Body of pancreas (tissue), 4 donors: ENCODE measurements at regions not wholly inside any gene's neighbourhood (a gene's known extent, or its start where the extent isn't known, plus 50 kb on each side); places are given as distances from the start of the nearest gene placed in this dataset.
"Not testable (repeated sequence)": the region's sequence is repeated elsewhere in the genome, so short reads cannot be mapped to it uniquely, and the experiment has no call there.

Source experiments
- CTCF ChIP-seq, 7 experiments: fragments of 450-650 bp in 4 of 7; fragments of 200-600 bp in 3 of 7; sonication (generic) in 3 of 7; IDR thresholded peaks; one replicate each; pipeline ENCODE4 v1.5.1; 2016 to 2019; ENCODE audit warnings: antibody characterized with exemption in 7 of 7
- POLR2A ChIP-seq, 3 donors: fragments of 450-650 bp; IDR thresholded peaks; one replicate each; pipeline ENCODE4 v1.6.1; 2016; ENCODE audit warnings: antibody characterized with exemption in 3 of 3, mild to moderate bottlenecking in 2 of 3

GRCh38 chrX:37087875-37088274, 79.7 kb downstream of the FAM47C start:
- not testable (repeated sequence) for TF ChIP-seq CTCF, POLR2A (IDR thresholded peaks at IDR 0.05)
